LNCaP clone FGC (cell line): ENCODE measurements at regions not wholly inside any gene's neighbourhood (a gene's known extent, or its start where the extent isn't known, plus 50 kb on each side); places are given as distances from the start of the nearest gene placed in this dataset.

Experiments used
- DNase-seq: peaks from one replicate; pipeline ENCODE4 v3.0.0-alpha.2; 2011; ENCODE audit warnings: low read depth
- H3K4me3 ChIP-seq: 2 replicates; pipeline ENCODE4 v1.5.1; 2011; ENCODE audit warnings: mild to moderate bottlenecking, low read depth, low read length, control low read depth
- CTCF ChIP-seq: IDR thresholded peaks from 2 replicates; pipeline ENCODE4 v1.5.1; 2012; ENCODE audit warnings: mild to moderate bottlenecking; ENCODE audit not compliant: control insufficient read depth, insufficient read depth; ENCODE audit errors: extremely low read depth

- H3K4me3 ChIP-seq = no peak overlapping the region
- TF ChIP-seq CTCF = no peak
- DNase-seq = no peak
These were observed 604.0 kb upstream of the SLITRK6 start for GRCh38 chr13:86403181-86403580.

- DNase-seq = no peak
- no peak overlapping the region for H3K4me3 ChIP-seq
- TF ChIP-seq CTCF = no peak
These were observed 610.4 kb upstream of the SLITRK6 start for GRCh38 chr13:86409466-86410241.

DNA sequence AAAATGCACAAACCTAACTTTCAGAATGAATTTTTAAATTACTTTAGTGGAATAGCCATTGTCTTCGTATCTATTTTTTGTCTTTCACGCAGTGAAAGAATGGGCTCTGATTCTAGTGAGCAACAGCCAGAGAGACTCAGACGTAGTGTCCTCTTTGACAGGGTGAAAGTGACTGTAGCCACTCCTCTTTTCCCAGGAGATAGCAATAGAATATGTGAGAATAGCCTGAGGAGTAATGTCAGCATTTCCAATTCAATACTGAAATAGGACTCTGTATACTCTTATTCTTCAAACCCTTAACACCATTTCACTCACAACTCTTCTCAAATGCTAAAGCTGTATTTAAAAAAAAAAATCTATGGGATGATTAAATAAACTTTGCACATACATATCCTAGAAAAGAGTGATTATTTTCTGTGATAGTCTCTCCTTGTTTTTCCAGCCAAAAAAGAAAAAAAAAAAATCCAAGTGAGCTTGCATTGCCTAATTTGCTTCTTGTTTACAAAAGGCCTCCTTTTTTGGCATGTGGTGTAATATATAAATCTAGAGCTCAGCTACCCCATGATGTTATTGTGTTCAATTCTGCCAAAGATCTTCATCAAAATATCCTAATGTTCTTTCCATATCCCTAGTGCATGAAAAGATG, 626.1 kb upstream of the SLITRK6 start:
- TF ChIP-seq CTCF = no peak
- no peak overlapping the region for H3K4me3 ChIP-seq
- DNase-seq = no peak

GRCh38 chr13:86426437-86426836, 627.2 kb upstream of the SLITRK6 start:
- no peak for DNase-seq
- TF ChIP-seq CTCF = no peak

DNA sequence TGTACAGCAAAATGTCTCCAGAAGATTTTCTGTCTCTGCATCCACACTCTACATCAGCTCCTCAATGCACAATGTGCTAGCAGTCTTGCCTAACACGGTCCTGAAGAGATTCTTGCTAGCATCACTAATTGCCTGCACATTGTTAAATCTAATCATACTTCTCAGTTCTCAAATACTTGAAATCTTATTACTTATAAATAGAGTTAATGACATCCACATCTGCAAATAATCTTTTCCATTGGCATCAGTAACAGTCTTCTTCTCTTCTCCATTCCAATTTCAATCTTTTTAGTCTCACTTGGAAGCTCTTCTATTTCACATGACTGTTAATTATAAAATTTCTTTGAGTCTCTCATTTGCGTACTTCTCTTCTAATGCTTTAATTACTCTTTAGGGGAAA, 630.5 kb upstream of the SLITRK6 start:
- no peak for DNase-seq

More at GRCh38 chr13:86426437-86426836, 627.2 kb upstream of the SLITRK6 start:
- H3K4me3 ChIP-seq = no peak overlapping the region

GRCh38 chr13:86438034-86438433, 638.8 kb upstream of the SLITRK6 start:
- H3K4me3 ChIP-seq = no peak overlapping the region
- no peak for DNase-seq
- TF ChIP-seq CTCF = no peak

More for the DNA sequence above, 630.5 kb upstream of the SLITRK6 start:
- no peak for TF ChIP-seq CTCF
- H3K4me3 ChIP-seq = no peak overlapping the region
